HEK293T (cell line): ENCODE measurements at regions not wholly inside any gene's neighbourhood (a gene's known extent, or its start where the extent isn't known, plus 50 kb on each side); places are given as distances from the start of the nearest gene placed in this dataset.

ENCODE experiments used
- ARNT ChIP-seq: fragments of 450-650 bp; IDR thresholded peaks from 2 replicates; pipeline ENCODE4 v1.6.1; 2017; ENCODE audit warnings: mild to moderate bottlenecking
- BHLHE40 ChIP-seq: fragments of 450-650 bp; IDR thresholded peaks from 2 replicates; pipeline ENCODE4 v1.6.1; 2016; ENCODE audit warnings: mild to moderate bottlenecking, moderate library complexity, borderline replicate concordance
- CTBP1 ChIP-seq: fragments of 450-650 bp; IDR thresholded peaks from 2 replicates; pipeline ENCODE4 v1.6.1; 2016; ENCODE audit warnings: borderline replicate concordance
- ELF4 ChIP-seq: fragments of 450-650 bp; IDR thresholded peaks from 2 replicates; pipeline ENCODE4 v1.6.1; 2017; ENCODE audit warnings: antibody characterized with exemption
- FOXA1 ChIP-seq: fragments of 450-650 bp; IDR thresholded peaks from 2 replicates; pipeline ENCODE4 v1.6.1; 2016; ENCODE audit warnings: mild to moderate bottlenecking
- FOXM1 ChIP-seq: fragments of 450-650 bp; IDR thresholded peaks from 2 replicates; pipeline ENCODE4 v1.6.1; 2017; ENCODE audit warnings: mild to moderate bottlenecking, borderline replicate concordance
- HDGF ChIP-seq: fragments of 450-650 bp; IDR thresholded peaks from 2 replicates; pipeline ENCODE4 v1.6.1; 2017; ENCODE audit warnings: antibody characterized with exemption, borderline replicate concordance
- L3MBTL2 ChIP-seq: fragments of 450-650 bp; conservative IDR thresholded peaks from 2 replicates; pipeline ENCODE4 v1.6.1; 2016; ENCODE audit warnings: mild to moderate bottlenecking
- LEF1 ChIP-seq: fragments of 450-650 bp; IDR thresholded peaks from 2 replicates; pipeline ENCODE4 v1.6.1; 2017; ENCODE audit warnings: mild to moderate bottlenecking, borderline replicate concordance
- SP1 ChIP-seq: fragments of 450-650 bp; IDR thresholded peaks from 2 replicates; pipeline ENCODE4 v1.6.1; 2017
- TARDBP ChIP-seq: fragments of 450-650 bp; IDR thresholded peaks from 2 replicates; pipeline ENCODE4 v1.6.1; 2016
- ZNF384 ChIP-seq: fragments of 450-650 bp; IDR thresholded peaks from 2 replicates; pipeline ENCODE4 v1.6.1; 2016
- TF ChIP-seq, protein P1 (sequence below): fragments of 450-650 bp; IDR thresholded peaks from 2 replicates; pipeline ENCODE4 v1.6.1; 2016

DNA sequence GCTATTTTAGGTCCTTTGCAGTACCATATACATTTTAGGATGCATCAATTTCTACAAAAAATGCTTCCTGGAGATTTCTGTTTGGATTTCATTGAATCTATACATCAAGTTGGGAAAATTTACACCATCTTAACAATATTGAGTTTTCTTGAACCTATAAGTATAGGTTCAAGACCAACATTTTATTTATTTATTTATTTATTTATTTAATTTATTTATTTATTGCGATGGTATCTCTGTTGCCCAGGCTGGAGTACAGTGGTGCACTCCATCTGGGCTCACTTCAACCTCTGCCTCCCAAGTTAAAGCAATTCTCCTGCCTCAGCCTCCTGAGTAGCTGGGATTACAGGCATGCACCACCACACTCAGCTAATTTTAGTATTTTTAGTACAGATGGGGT, 125.0 kb upstream of the HS3ST2 start:
- TF ChIP-seq SP1 (no peak), ELF4 (no peak), FOXM1 (no peak), HDGF (no peak), BHLHE40 (no peak), TARDBP (no peak), CTBP1 (no peak), ZNF384 (no peak), FOXA1 (no peak), LEF1 (no peak), L3MBTL2 (no peak), ARNT (no peak)
- TF ChIP-seq, protein P1, sequence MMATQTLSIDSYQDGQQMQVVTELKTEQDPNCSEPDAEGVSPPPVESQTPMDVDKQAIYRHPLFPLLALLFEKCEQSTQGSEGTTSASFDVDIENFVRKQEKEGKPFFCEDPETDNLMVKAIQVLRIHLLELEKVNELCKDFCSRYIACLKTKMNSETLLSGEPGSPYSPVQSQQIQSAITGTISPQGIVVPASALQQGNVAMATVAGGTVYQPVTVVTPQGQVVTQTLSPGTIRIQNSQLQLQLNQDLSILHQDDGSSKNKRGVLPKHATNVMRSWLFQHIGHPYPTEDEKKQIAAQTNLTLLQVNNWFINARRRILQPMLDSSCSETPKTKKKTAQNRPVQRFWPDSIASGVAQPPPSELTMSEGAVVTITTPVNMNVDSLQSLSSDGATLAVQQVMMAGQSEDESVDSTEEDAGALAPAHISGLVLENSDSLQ = no peak
